ENCODE measurements at regions not wholly inside any gene's neighbourhood (a gene's known extent, or its start where the extent isn't known, plus 50 kb on each side); places are given as distances from the start of the nearest gene placed in this dataset.
"Not testable (repeated sequence)": the region's sequence is repeated elsewhere in the genome, so short reads cannot be mapped to it uniquely, and the experiment has no call there.

- no peak for DNase-seq
These were observed 641.6 kb downstream of the ANKRD50 start for GRCh38 chr4:124070688-124071484.

DNA sequence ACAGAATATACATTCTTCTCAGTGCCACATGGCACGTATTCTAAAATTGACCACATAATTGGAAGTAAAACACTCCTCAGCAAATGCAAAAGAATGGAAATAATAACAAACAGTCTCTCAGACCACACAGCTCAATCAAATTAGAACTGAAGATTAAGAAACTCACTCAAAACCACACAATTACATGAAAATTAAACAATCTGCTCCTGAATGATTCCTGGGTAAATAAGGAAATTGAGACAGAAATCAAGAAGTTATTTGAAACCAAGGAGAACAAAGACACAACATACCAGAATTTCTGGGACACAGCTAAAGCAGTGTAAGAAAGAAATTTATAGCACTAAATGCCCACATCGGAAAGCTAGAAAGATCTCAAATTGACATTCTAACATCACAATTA lies 637.3 kb downstream of the ANKRD50 start:
- DNase-seq = not testable (repeated sequence)

DNA sequence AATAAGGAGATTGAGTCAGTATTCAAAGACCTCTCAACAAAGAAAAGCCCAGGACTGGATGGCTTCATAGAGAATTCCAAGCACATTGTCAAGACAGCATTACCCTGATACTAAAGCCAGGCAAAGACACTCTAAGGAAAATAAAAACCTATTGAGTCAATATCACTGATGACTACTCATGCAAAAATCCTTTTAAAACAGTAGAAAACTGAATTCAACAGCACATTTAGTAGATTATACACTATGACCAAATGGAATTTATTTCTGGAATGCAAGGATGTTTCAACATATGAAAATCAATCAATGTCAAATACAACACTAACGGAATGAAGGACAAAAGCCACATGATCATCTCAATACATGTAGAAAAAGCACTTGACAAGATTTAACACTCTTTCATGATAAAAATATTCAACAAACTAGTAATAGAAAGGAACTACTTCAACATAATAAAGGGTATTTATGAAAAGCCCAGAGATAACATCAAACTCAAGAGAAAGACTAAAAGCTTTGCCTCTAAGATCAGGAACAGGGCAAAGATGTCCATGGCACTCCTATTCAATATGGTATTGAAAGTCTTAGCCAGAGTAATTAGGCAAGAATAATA lies 633.3 kb downstream of the ANKRD50 start:
- DNase-seq = no peak

DNA sequence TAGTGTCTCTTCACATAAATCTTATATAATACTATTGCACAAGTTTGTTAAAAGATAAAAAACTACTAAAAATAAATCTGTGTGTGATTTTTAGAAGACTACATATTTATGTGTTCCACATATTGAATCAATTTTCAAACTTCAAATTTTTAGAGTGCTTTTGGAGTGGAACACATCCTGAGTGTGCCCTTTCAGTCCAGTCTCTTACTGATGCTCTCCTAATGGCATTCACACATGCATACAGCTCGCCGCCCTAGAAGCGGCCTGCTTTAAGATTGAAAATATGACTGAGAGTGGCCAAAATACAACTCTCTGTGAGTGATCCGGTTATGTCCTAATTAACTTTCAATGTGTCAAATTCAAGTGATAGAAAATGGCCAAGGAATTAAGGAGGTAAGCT lies 628.8 kb downstream of the ANKRD50 start:
- DNase-seq = no peak

DNA sequence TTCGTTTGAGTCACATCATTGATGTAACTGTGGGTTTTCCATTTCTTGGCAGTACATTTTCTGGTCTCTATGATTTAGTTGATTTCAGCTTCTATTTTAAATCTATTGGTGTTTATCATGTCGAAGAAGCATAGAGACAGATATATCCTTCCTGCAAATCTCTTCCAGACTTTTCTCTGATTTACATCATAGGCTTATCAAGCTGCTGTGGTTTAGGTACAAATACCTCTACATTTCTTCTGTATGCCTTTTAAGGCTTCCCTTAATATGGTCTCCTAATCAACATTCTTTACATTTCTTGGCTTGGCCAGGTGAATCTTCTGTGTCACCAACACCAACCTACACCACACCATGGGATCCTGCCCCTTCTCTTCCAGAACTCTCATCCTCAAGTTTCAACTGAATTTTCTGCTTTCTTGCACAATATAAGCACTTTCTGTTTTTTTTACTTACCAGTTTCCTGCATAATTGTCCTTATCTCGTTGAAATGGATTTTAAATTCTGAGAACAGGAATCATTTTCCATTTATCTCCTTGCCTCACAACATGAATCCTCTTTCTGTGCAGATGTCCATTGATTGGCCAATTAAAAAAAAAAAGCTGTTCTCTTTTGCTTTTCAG lies 626.9 kb downstream of the ANKRD50 start:
- no peak for DNase-seq

GRCh38 chr4:124090021-124090420 lies 622.5 kb downstream of the ANKRD50 start:
- no peak for DNase-seq

GRCh38 chr4:124092101-124092500 lies 620.4 kb downstream of the ANKRD50 start:
- DNase-seq = no peak

DNA sequence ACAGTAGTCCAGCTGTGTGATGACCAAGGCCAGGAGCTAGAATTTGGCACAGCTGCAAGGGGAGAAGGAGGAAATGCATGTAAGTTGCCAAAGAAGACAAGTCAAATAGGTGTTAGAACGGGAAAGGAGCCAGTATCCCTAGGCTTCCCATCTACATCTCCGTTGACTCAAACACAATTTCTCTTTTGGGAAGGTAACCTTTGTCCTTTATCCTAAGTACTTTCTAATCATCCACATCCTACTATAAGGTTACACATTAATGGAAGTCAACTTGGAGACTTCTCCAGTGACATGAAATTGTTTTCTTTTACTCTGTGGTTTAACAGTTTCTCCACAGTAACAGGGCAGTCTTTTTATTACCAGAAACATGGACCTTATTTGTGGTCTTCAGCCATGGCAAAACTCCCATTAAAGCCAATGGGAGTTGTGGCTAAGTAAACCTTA lies 620.0 kb downstream of the ANKRD50 start:
- no peak for DNase-seq

DNA sequence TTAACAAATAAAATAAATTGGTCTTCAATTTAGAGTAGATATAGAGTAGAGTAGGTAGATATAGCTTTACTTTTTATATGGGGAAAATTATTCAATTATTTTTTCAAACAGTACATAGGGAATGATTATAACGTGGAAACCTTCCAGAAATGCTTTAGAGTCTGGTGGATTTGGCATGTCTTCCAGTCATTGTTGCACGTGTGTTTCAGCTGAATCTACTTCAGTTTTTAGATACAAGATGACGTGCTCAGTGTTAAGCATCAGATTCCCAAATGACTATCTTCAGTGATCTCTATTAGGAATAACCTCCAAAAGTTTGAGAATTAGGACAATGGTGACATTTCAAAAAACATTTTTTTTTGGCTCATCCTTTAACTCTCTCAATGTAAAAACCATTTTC lies 616.9 kb downstream of the ANKRD50 start:
- DNase-seq = no peak

GRCh38 chr4:124096290-124096689 lies 616.2 kb downstream of the ANKRD50 start:
- DNase-seq = no peak

DNA sequence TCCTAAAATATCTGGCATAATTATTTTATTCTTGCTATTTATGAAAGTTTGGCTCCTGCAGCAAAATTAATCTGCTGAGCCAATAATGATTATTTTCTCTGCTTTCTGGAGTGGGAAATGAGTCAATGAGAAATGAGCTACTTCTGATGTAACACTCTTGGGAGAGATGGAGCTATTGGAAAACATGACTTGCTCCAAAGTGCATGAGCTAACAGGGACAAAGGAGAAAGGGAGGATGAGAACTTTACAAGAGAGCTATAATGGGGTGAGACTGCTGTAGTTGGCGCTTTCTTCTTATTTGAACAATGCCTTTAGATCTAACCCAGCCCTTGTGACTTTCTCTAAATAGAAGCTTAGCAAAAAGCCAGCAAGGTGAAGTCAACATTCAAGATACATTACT lies 615.1 kb downstream of the ANKRD50 start:
- DNase-seq = no peak

DNA sequence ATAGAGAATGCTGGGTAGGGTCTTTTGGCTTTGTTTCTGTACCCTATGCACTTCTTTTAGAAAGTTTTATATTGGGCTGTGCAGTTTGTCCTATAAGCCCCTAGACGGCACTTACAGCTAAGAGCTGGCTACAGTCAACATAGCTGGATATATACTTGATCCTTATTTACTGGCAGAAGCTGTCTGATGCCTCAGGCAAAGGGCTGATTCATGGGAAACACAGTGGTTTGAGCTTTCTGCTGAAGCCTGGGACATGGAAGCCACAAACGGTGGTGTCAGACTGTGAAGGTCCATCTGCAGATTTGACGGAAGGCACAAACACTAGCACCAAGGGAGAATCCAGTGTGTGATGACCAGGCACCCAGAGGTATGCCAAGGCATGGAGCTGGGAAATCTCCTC lies 608.4 kb downstream of the ANKRD50 start:
- no peak for DNase-seq

- no peak for DNase-seq
These were observed 607.9 kb downstream of the ANKRD50 start for GRCh38 chr4:124104628-124105027.

DNA sequence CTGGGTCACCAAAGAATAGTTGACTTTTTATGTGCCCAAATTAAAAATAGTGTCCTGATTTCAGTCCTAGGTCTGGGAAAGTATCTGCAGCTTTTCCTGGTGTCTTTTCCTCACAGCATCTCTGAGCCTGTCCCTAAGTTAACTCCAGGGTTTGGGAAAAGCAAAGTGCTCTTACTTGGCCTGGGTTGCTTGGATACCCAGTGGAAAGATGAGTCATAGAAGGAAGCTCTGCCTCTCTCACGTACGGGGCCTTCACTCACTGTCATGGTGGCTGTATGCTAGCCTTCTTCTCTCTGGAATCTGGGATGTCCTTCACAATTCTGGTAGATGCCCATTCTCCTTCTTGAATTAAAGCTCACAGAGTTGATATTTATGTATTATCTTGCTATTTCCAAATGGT lies 607.3 kb downstream of the ANKRD50 start:
- no peak for DNase-seq

- DNase-seq = no peak
These were observed 601.1 kb downstream of the ANKRD50 start for GRCh38 chr4:124111411-124111810.

- DNase-seq = no peak
These were observed 600.6 kb downstream of the ANKRD50 start for GRCh38 chr4:124111922-124112321.

DNA sequence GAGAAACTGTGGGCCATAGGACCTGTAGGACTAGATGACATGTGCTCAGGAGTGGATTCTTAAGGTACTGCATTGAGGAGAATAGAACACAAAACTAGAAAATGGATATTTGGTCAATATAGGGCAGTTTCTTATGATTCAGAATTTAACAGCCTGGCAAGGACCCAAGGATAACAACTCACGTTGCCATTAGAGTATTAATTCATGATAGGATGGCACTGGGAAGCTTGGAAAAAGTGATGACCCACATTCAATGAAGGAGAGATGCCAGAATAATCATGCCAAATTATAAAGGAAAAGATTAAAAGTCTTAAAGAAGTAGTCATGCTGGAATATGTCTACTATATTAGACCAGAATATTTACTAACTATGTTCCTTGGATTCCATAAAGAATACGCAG lies 594.5 kb downstream of the ANKRD50 start:
- DNase-seq = no peak

DNA sequence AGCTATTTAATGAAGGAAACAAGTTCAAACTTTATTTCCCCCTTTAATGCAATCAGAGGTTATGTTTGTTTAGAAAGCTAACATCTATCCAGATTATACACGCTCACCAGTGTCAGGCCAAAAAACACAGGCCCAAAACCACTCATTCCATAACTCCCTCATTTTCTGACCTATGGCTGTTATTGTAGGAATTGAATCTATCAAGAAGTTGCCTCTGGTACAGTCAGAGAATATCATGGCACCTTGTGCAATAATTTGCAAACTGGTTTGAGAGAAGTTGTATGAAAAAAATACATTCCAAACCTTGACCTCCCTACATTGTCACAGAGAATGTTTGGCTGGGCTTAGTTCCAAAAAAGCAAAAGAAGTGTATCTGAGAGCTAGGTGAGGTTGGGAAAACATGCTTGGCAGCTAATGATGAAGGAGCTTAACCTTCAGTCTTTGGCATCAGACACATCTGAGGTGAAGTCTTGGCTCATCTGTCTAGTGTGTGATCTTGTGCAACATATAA lies 591.0 kb downstream of the ANKRD50 start:
- DNase-seq = no peak

DNA sequence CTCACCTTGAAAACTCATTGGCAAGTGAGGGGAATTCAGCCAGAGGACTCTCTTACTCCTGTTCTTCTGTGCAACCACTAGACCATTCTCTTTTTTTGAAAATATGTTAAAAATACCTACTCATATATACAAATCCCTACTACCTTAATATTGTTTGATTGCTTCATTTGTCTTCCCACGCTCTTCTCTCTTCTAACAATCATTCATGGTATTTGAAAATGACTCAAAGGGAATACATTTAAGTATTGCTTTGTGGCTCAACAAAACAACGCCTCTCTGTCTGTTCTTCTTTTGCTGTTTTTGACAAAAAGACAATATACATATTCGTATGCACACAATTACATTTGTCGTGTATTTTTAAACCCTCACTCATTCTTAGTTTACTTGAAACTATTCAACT lies 589.4 kb downstream of the ANKRD50 start:
- DNase-seq = no peak

DNA sequence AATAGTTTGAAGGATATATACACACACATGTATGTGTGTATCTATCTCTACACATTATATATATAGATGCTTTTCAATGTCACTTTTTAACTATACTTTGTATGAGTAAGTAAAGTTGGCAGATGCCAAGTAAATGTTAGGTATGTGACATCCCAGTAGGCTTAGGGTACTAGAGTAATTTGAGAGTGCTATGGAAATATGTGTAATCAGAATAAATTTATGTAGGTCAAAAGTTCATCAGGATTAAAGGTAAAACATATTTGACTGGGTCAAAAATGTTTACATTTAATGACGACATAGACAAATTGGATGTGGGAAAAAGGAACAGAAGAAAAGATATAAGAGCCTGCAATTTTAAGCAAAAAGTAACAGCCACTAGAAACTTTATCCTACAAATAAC lies 588.8 kb downstream of the ANKRD50 start:
- no peak for DNase-seq

DNA sequence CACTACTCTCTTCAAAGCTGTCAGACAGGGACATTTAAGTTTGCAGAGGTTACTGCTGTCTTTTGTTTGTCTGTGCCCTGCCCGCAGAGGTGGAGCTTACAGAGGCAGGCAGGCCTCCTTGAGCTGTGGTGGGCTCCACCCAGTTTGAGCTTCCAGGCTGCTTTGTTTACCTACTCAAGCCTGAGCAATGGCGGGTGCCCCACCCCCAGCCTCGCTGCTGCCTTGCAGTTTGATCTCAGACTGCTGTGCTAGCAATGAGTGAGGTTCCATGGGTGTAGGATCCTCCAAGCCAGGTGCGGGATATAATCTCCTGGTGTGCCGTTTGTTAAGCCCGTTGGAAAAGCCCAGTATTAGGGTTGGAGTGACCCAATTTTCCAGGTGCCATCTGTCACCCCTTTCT lies 581.2 kb downstream of the ANKRD50 start:
- DNase-seq = not testable (repeated sequence)

- DNase-seq = no peak
These were observed 580.4 kb downstream of the ANKRD50 start for GRCh38 chr4:124132161-124132560.

DNA sequence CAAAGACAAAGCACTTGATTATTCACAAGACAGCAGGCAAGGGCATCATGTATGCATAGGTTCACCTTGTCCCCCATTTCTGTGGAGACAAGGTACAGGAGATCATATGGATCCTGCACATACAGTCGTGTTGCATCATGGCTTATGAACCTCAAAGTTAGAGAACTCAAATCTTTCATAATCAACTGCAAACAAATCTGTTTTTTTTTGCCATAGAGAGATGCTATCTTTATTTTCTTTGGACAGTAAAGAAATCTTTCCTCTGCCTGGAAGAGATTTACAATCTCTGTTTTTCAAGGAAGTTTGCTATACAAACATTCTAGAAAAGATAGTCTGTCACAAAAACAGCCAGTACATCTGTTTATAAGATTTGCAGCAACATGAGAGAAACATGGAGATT lies 578.8 kb downstream of the ANKRD50 start:
- no peak for DNase-seq

GRCh38 chr4:124135409-124135813 lies 577.1 kb downstream of the ANKRD50 start:
- DNase-seq = no peak
